NT2/D1 (cell line): ENCODE measurements at regions not wholly inside any gene's neighbourhood (a gene's known extent, or its start where the extent isn't known, plus 50 kb on each side); places are given as distances from the start of the nearest gene placed in this dataset.

Experiments
- YY1 ChIP-seq: IDR thresholded peaks from 2 replicates; pipeline ENCODE4 v1.6.1; 2011; ENCODE audit not compliant: insufficient read length, insufficient read depth
- ZNF274 ChIP-seq: IDR thresholded peaks from 2 replicates; pipeline ENCODE4 v1.6.1; 2011; ENCODE audit warnings: mild to moderate bottlenecking, low read depth, low read length

DNA sequence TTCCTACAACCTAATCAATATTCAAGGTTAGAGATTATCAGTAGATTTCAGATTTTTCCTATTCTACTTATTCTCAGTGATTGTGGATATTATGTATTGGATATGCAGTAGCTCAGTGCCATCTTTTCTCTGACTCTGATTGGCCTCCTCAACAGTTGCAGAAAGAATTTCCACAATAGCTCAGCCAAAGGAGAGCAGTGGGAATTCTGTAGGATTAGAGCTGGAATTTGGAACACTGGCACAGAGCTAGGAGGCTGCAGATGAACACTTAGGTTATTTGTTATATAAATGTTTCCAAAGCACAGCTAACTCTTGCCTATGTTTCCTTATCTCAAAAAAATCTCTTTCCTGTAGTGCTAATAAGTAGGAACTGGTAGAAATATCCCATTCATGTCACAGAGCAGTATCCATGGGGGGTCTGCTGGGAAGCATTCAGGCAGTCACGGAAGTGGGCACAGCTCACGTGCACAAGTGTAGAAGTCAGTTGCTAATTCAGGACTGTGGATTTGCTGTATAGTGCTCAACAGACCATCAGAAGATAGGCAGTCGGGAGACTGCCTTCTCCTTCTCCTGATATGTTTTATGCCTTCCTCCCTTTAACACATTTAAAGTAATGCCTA, 116.2 kb upstream of the TMEM260 start:
- TF ChIP-seq YY1 (no peak), ZNF274 (no peak)
